Spleen (tissue), 7 donors: ENCODE measurements at regions not wholly inside any gene's neighbourhood (a gene's known extent, or its start where the extent isn't known, plus 50 kb on each side); places are given as distances from the start of the nearest gene placed in this dataset.

Experiments used
- POLR2AphosphoS5 ChIP-seq, 3 donors: sonication (generic); formaldehyde crosslinking; IDR thresholded peaks; one replicate each; pipeline ENCODE4 v1.5.1; 2017; ENCODE audit warnings: antibody characterized with exemption in 3 of 3
- TF ChIP-seq, protein P1 (sequence below), 11 experiments: fragments of 200-600 bp in 7 of 11; fragments of 450-650 bp in 4 of 11; sonication (generic) in 4 of 11; IDR thresholded peaks in 8 of 11; conservative IDR thresholded peaks in 3 of 11; 1 replicate in 7 of 11; 2 replicates in 4 of 11; pipeline versions ENCODE4 v1.4.0 to v1.8.0; 2016 to 2021; ENCODE audit warnings: antibody characterized with exemption in 11 of 11, inconsistent platforms in 4 of 11, mild to moderate bottlenecking in 1 of 11
- donor health status: DM: no; HTN: no; CAD: no; lungs with moderate emphysema.
- donor health status: DM: no; HTN: no; CAD: no.
- donor health status: DM: no; HTN: no; CAD: no.

DNA sequence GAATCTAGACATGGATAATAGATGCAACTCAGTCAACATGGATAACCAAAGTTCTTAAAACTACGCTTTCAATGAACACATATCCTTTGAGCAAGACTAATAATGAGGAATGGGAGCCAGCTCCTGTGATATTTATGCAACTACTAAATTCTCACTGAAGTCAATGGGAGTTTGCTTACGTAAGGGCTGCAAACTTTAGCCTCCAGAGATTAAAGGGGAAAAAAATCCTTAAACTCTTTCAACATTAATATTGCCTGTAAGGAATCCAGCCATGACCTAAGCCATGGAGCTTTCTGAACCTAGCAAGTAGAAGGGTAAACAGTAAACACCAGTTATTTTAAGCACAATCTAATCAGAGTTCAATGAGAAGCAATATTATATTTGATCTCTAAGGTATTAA lies 125.2 kb upstream of the PITX2 start:
- TF ChIP-seq, protein P1, sequence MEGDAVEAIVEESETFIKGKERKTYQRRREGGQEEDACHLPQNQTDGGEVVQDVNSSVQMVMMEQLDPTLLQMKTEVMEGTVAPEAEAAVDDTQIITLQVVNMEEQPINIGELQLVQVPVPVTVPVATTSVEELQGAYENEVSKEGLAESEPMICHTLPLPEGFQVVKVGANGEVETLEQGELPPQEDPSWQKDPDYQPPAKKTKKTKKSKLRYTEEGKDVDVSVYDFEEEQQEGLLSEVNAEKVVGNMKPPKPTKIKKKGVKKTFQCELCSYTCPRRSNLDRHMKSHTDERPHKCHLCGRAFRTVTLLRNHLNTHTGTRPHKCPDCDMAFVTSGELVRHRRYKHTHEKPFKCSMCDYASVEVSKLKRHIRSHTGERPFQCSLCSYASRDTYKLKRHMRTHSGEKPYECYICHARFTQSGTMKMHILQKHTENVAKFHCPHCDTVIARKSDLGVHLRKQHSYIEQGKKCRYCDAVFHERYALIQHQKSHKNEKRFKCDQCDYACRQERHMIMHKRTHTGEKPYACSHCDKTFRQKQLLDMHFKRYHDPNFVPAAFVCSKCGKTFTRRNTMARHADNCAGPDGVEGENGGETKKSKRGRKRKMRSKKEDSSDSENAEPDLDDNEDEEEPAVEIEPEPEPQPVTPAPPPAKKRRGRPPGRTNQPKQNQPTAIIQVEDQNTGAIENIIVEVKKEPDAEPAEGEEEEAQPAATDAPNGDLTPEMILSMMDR (IDR thresholded peaks at IDR 0.05 in 8 of 11, conservative IDR thresholded peaks at IDR 0.05 in 3 of 11), result no peak
- no peak for TF ChIP-seq POLR2AphosphoS5 (IDR thresholded peaks at IDR 0.05)
